CD14-positive monocyte (primary cell): ENCODE measurements at regions not wholly inside any gene's neighbourhood (a gene's known extent, or its start where the extent isn't known, plus 50 kb on each side); places are given as distances from the start of the nearest gene placed in this dataset.
A peak's percentile ranks its signal among the peaks of the same experiment; 100 is the strongest.

Experiments used
- DNase-seq, 3 donors: peaks; one replicate each; pipeline ENCODE4 v3.0.0-alpha.2; 2011 to 2022
- H2AFZ ChIP-seq: 2 replicates; pipeline ENCODE4 v1.6.0; 2012; ENCODE audit warnings: mild to moderate bottlenecking, low read depth, low read length, inconsistent platforms; ENCODE audit not compliant: insufficient read depth, poor library complexity, severe bottlenecking
- H3K27ac ChIP-seq, 2 donors: 1 replicate in 1 of 2; 2 replicates in 1 of 2; pipeline ENCODE4 v1.5.1; 2012 to 2013; ENCODE audit warnings: low read length in 2 of 2, control low read depth in 1 of 2, inconsistent platforms in 1 of 2, low read depth in 1 of 2, mild to moderate bottlenecking in 1 of 2
- H3K27me3 ChIP-seq, 2 donors: one replicate each; pipeline versions ENCODE4 v1.6.0 to v1.6.1; 2011 to 2013; ENCODE audit warnings: low read length in 2 of 2; ENCODE audit not compliant: control insufficient read depth in 2 of 2, insufficient read depth in 2 of 2
- H3K36me3 ChIP-seq, 2 donors: replicated peaks in 1 of 2; 1 replicate in 1 of 2; 2 replicates in 1 of 2; pipeline versions ENCODE4 v1.5.1 to v1.6.1; 2012 to 2013; ENCODE audit warnings: low read length in 2 of 2, control low read depth in 1 of 2, inconsistent platforms in 1 of 2, mild to moderate bottlenecking in 1 of 2; ENCODE audit not compliant: insufficient read depth in 2 of 2, control insufficient read depth in 1 of 2
- H3K4me1 ChIP-seq, 2 donors: 1 replicate in 1 of 2; 2 replicates in 1 of 2; pipeline versions ENCODE4 v1.5.1 to v1.6.1; 2012 to 2013; ENCODE audit warnings: low read length in 2 of 2, control low read depth in 1 of 2, inconsistent platforms in 1 of 2, mild to moderate bottlenecking in 1 of 2, moderate library complexity in 1 of 2; ENCODE audit not compliant: insufficient read depth in 2 of 2, control insufficient read depth in 1 of 2
- H3K4me2 ChIP-seq: replicated peaks from 2 replicates; pipeline ENCODE3; 2012; ENCODE audit warnings: low read length, moderate library complexity, mild to moderate bottlenecking; ENCODE audit not compliant: poor library complexity, severe bottlenecking; ENCODE audit errors: extremely low read depth
- H3K4me3 ChIP-seq, 3 experiments: fragments of 200-600 bp in 1 of 3; sonication (generic) in 1 of 3; replicated peaks in 1 of 3; 1 replicate in 2 of 3; 2 replicates in 1 of 3; pipeline ENCODE4 v1.5.1; 2011 to 2013; ENCODE audit warnings: low read length in 3 of 3, mild to moderate bottlenecking in 3 of 3, control low read depth in 2 of 3, low read depth in 2 of 3, inconsistent platforms in 1 of 3, moderate library complexity in 1 of 3
- H3K79me2 ChIP-seq: 2 replicates; pipeline ENCODE4 v1.6.0; 2012; ENCODE audit warnings: mild to moderate bottlenecking, control low read depth, inconsistent platforms, low read length, moderate library complexity; ENCODE audit not compliant: insufficient read depth
- H3K9ac ChIP-seq: 2 replicates; pipeline ENCODE4 v1.6.0; 2017; ENCODE audit warnings: low read length, mild to moderate bottlenecking; ENCODE audit not compliant: insufficient read depth, poor library complexity, severe bottlenecking
- H3K9me3 ChIP-seq, 2 donors: replicated peaks in 1 of 2; 1 replicate in 1 of 2; 2 replicates in 1 of 2; pipeline versions ENCODE4 v1.5.1 to v1.6.1; 2012 to 2013; ENCODE audit warnings: low read length in 2 of 2, control low read depth in 1 of 2; ENCODE audit not compliant: control insufficient read depth in 1 of 2, insufficient read depth in 1 of 2
- H4K20me1 ChIP-seq: 2 replicates; pipeline ENCODE4 v1.6.0; 2012; ENCODE audit warnings: mild to moderate bottlenecking, low read length, control low read depth, moderate library complexity; ENCODE audit not compliant: insufficient read depth
- H3K27ac Mint-ChIP-seq, 7 donors: one replicate each; pipeline ENCODE4 v1.8.0; 2020; ENCODE audit warnings: mild to moderate bottlenecking in 7 of 7, mixed read lengths in 7 of 7, moderate library complexity in 6 of 7, inconsistent platforms in 2 of 7
- H3K27me3 Mint-ChIP-seq, 3 donors: one replicate each; pipeline ENCODE4 v1.8.0; 2021 to 2022; ENCODE audit warnings: low read depth in 3 of 3, mild to moderate bottlenecking in 3 of 3, mixed read lengths in 3 of 3, moderate library complexity in 3 of 3, inconsistent platforms in 1 of 3
- H3K36me3 Mint-ChIP-seq, 2 donors: one replicate each; pipeline ENCODE4 v1.8.0; 2020; ENCODE audit warnings: mixed read lengths in 2 of 2, inconsistent platforms in 1 of 2, mild to moderate bottlenecking in 1 of 2
- H3K4me1 Mint-ChIP-seq: one replicate; pipeline ENCODE4 v1.8.0; 2020; ENCODE audit warnings: mild to moderate bottlenecking, mixed read lengths
- H3K4me3 Mint-ChIP-seq, 2 donors: one replicate each; pipeline ENCODE4 v1.8.0; 2020; ENCODE audit warnings: mild to moderate bottlenecking in 2 of 2, mixed read lengths in 2 of 2, moderate library complexity in 1 of 2
- H3K9me3 Mint-ChIP-seq, 7 donors: one replicate each; pipeline ENCODE4 v1.8.0; 2020 to 2022; ENCODE audit warnings: mixed read lengths in 7 of 7, mild to moderate bottlenecking in 6 of 7, moderate library complexity in 6 of 7, inconsistent platforms in 2 of 7
- WGBS: methylation state at CpG from one replicate; pipeline ENCODE4 v1.1.5; 2013; ENCODE audit warnings: missing lambda C conversion rate; ENCODE audit not compliant: insufficient coverage; 5-methylcytosine and 5-hydroxymethylcytosine counted together
- intact Hi-C, 2 donors: fragments of 100-400 bp; cut with micrococcal nuclease; formaldehyde crosslinking; loops; one replicate each; pipeline versions ENCODE4 v1.15.0 to v1.15.1; 2023
- TF ChIP-seq, protein P1 (sequence below): fragments of 200-600 bp; IDR thresholded peaks from one replicate; pipeline ENCODE4 v1.8.0; 2022; ENCODE audit warnings: antibody characterized with exemption, mild to moderate bottlenecking

DNA sequence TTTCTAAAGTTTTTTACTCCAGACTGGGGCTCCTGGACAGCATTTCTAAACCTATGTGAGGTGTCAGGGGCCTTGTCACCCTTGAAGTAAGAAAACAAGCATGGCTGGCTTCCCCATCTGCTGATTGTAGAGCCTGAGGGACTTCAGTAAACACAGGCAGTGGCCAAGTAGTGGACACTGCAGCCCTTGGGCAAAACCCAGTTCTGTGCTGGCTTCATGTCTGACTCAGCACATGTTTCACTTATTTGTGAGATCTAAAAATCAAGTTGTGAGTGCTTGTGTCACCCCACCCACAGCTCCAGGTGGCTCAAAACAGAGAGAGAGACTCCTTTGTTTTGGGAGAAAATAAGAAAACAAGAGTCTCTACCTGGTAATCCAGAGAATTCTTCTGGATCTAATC is 660.3 kb upstream of the VRK2 start:
- Mint-ChIP-seq H3K27me3 (peaks cover 0 to 2% (median 0%) of the 10 kb centered on the region in 3 donors), H3K27ac (no peak overlapping the region), H3K36me3 (no peaks in the 10 kb centered on the region), H3K9me3 (peaks cover 0 to 9% (median 4%) of the 10 kb centered on the region in 7 donors), H3K4me3 (no peak overlapping the region), H3K4me1 (no peaks in the 10 kb centered on the region)
- no peak overlapping the region for H2AFZ ChIP-seq
- no peak for DNase-seq
- H3K4me2 ChIP-seq, result no peak overlapping the region
- no peaks in the 10 kb centered on the region for H3K36me3 ChIP-seq
- no peak overlapping the region for H3K27ac ChIP-seq
- no peaks in the 10 kb centered on the region for H3K79me2 ChIP-seq
- no peaks in the 10 kb centered on the region for H3K4me1 ChIP-seq
- TF ChIP-seq, protein P1, sequence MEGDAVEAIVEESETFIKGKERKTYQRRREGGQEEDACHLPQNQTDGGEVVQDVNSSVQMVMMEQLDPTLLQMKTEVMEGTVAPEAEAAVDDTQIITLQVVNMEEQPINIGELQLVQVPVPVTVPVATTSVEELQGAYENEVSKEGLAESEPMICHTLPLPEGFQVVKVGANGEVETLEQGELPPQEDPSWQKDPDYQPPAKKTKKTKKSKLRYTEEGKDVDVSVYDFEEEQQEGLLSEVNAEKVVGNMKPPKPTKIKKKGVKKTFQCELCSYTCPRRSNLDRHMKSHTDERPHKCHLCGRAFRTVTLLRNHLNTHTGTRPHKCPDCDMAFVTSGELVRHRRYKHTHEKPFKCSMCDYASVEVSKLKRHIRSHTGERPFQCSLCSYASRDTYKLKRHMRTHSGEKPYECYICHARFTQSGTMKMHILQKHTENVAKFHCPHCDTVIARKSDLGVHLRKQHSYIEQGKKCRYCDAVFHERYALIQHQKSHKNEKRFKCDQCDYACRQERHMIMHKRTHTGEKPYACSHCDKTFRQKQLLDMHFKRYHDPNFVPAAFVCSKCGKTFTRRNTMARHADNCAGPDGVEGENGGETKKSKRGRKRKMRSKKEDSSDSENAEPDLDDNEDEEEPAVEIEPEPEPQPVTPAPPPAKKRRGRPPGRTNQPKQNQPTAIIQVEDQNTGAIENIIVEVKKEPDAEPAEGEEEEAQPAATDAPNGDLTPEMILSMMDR, result no peak
- H3K9ac ChIP-seq, result no peak overlapping the region
- H3K4me3 ChIP-seq, result no peak overlapping the region
- intact Hi-C loops, result loop anchor here in 1 of 2 donors (10.0 kb wide), 1 partner anchor 108 kb away; no protein-coding TSS in a partner anchor
- H3K27me3 ChIP-seq, result no peaks in the 10 kb centered on the region
- H4K20me1 ChIP-seq, result no peaks in the 10 kb centered on the region
- H3K9me3 ChIP-seq, result peaks cover 0 to 2% of the 10 kb centered on the region in 2 donors

DNA sequence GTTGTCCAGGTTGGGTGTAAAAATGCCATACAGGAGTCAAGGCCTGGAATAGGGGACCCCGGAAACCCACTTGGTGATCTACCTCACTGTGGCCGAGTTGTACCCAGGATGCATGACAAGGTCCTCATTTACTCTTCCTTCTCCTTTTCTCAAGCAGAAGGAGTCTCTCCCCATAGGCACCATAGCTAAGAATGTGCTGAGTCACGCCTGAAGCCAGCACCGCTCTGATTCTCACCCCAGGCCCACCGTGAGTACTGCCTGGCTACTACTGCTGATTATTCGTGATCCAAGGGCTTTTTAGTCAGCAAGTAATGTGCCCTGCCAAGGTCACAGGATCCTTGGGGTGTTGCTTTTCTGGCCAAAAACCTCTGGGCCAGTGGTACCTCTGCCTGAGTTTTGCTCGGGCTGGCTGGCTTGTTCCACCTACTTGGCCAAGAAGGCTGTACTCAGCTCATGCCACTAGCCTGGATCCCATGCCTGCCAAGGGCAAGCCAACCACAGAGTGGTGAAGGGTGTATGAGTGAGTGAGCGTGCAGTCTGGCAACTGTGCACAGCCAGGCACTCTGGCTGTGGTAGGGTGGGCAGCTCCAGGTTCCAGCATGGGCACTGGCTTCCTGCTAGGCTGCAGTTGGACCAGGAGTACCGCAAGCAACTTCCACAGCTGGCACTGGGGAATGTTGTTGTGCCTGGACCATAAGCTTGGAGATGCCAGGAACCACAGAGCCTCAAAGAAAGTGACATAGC is 650.1 kb upstream of the VRK2 start:
- H3K9me3 ChIP-seq, result no peaks in the 10 kb centered on the region
- H3K4me3 Mint-ChIP-seq, result no peak overlapping the region
- H3K27ac ChIP-seq, result no peak overlapping the region
- peak overlapping the region in 1 of 7 donors; percentile 3 for H3K27ac Mint-ChIP-seq
- H3K27me3 Mint-ChIP-seq, result peaks cover 0 to 3% (median 0%) of the 10 kb centered on the region in 3 donors
- peak overlapping the region; percentile 46 for H2AFZ ChIP-seq
- H3K4me2 ChIP-seq, result peak overlapping the region; percentile 51
- no peaks in the 10 kb centered on the region for H3K27me3 ChIP-seq
- H3K9me3 Mint-ChIP-seq, result peaks cover 0 to 8% (median 2%) of the 10 kb centered on the region in 7 donors
- H3K9ac ChIP-seq, result no peak overlapping the region
- intact Hi-C loops, result no loop called here
- H4K20me1 ChIP-seq, result no peaks in the 10 kb centered on the region
- DNase-seq, result peak; percentile 44 to 79 (median 51)
- peaks cover 9% of the 10 kb centered on the region for H3K4me1 Mint-ChIP-seq
- peaks cover 9% of the 10 kb centered on the region in 2 donors for H3K4me1 ChIP-seq
- H3K79me2 ChIP-seq, result no peaks in the 10 kb centered on the region
- no peaks in the 10 kb centered on the region for H3K36me3 ChIP-seq
- TF ChIP-seq, protein P1, result no peak
- H3K36me3 Mint-ChIP-seq, result no peaks in the 10 kb centered on the region
- 28% methylated on average over 9 of the region's 9 CpGs for WGBS
- H3K4me3 ChIP-seq, result no peak overlapping the region
